ENCODE measurements at regions not wholly inside any gene's neighbourhood (a gene's known extent, or its start where the extent isn't known, plus 50 kb on each side); places are given as distances from the start of the nearest gene placed in this dataset.
A peak's percentile ranks its signal among the peaks of the same experiment; 100 is the strongest.

DNA sequence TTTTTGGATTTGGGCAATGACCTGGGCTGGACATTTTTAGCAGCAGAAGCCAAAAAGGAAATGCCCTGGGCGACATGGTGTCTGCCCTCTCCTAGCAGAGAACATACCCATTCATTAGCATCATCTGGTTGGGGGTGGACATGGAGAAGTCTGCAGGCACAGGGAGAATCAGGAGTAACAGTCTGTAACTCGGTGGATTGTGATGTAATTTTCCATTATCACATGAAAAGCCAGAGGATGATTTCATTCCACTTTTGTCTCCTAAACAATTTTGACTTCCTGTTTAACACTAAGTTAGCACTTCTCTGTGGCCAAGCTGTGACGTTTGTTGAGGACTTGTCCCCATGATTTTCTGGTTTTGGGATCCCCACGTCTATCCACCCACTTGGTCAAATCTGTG lies 153.8 kb upstream of the HABP2 start:
- no peaks in the 10 kb centered on the region for H3K36me3 Mint-ChIP-seq (ENCODE audit: insufficient read depth)
- DNase-seq (ENCODE audit: low spot score, unreplicated experiment): no peak
- H3K27ac Mint-ChIP-seq: no peak overlapping the region
- H3K4me3 Mint-ChIP-seq (ENCODE audit: low read depth): no peak overlapping the region
- H3K9me3 Mint-ChIP-seq (ENCODE audit: low read depth): no peaks in the 10 kb centered on the region
- peaks cover 4% of the 10 kb centered on the region for H3K4me1 Mint-ChIP-seq (ENCODE audit: low read depth)
- H3K27me3 Mint-ChIP-seq: peaks cover 79% of the 10 kb centered on the region
- TF ChIP-seq, protein P1, sequence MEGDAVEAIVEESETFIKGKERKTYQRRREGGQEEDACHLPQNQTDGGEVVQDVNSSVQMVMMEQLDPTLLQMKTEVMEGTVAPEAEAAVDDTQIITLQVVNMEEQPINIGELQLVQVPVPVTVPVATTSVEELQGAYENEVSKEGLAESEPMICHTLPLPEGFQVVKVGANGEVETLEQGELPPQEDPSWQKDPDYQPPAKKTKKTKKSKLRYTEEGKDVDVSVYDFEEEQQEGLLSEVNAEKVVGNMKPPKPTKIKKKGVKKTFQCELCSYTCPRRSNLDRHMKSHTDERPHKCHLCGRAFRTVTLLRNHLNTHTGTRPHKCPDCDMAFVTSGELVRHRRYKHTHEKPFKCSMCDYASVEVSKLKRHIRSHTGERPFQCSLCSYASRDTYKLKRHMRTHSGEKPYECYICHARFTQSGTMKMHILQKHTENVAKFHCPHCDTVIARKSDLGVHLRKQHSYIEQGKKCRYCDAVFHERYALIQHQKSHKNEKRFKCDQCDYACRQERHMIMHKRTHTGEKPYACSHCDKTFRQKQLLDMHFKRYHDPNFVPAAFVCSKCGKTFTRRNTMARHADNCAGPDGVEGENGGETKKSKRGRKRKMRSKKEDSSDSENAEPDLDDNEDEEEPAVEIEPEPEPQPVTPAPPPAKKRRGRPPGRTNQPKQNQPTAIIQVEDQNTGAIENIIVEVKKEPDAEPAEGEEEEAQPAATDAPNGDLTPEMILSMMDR (IDR thresholded peaks at IDR 0.05; ENCODE audit: unreplicated experiment): no peak

- TF ChIP-seq, protein P1 (IDR thresholded peaks at IDR 0.05; ENCODE audit: unreplicated experiment): no peak
- DNase-seq (ENCODE audit: low spot score, unreplicated experiment): no peak
- Mint-ChIP-seq H3K9me3 (ENCODE audit: low read depth) (no peaks in the 10 kb centered on the region), H3K36me3 (ENCODE audit: insufficient read depth) (no peaks in the 10 kb centered on the region), H3K27ac (no peak overlapping the region), H3K4me3 (ENCODE audit: low read depth) (no peak overlapping the region), H3K4me1 (ENCODE audit: low read depth) (peaks cover 5% of the 10 kb centered on the region), H3K27me3 (peaks cover 78% of the 10 kb centered on the region)
Observed at GRCh38 chr10:113402602-113403001, 150.3 kb upstream of the HABP2 start.

DNA sequence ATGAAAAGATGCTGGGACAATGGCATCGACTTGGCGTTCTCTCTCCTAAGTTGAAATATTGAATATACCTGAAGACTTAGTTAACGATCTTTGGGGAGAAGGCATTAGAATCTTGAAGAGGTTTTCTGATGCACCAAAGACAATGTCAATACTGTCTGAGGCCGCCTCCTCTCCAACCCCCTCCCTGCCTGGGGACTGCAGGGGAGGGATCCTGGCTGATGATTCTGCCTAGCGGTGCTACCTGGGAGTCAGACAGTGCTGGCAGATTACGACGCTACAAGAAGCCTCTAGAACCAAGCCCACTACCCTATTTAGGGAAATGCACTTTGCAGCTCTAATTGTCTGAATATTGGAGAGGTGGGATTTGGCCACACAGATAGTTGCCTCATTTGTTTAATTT lies 145.6 kb upstream of the HABP2 start:
- TF ChIP-seq, protein P1 (IDR thresholded peaks at IDR 0.05; ENCODE audit: unreplicated experiment): no peak
- no peaks in the 10 kb centered on the region for H3K36me3 Mint-ChIP-seq (ENCODE audit: insufficient read depth)
- peaks cover 53% of the 10 kb centered on the region for H3K27me3 Mint-ChIP-seq
- DNase-seq (ENCODE audit: low spot score, unreplicated experiment): no peak
- no peaks in the 10 kb centered on the region for H3K9me3 Mint-ChIP-seq (ENCODE audit: low read depth)
- no peak overlapping the region for H3K4me3 Mint-ChIP-seq (ENCODE audit: low read depth)
- no peak overlapping the region for H3K27ac Mint-ChIP-seq
- peaks cover 39% of the 10 kb centered on the region for H3K4me1 Mint-ChIP-seq (ENCODE audit: low read depth)

DNA sequence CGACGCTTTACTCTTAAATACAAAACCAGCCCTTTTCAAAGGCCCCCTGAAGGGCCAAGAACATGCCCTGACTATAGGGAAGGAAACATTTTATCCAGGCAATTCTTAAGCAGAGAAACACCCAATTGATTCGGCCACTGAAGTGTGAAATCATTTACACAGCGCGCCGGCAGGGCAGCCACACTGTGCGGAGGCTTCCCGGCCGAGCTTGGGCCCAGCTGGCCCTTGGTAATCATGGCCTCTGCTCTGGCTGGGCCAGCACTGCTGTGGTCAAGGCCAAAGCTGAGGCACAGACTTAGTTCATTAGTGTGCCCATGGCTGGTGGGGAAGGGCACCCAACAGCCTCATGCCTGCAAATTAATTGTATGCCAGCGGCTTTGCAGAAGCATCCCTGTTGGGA lies 143.7 kb upstream of the HABP2 start:
- H3K27ac Mint-ChIP-seq: no peak overlapping the region
- DNase-seq (ENCODE audit: low spot score, unreplicated experiment): no peak
- H3K4me3 Mint-ChIP-seq (ENCODE audit: low read depth): no peak overlapping the region
- peaks cover 39% of the 10 kb centered on the region for H3K27me3 Mint-ChIP-seq
- H3K9me3 Mint-ChIP-seq (ENCODE audit: low read depth): no peaks in the 10 kb centered on the region
- TF ChIP-seq, protein P1 (IDR thresholded peaks at IDR 0.05; ENCODE audit: unreplicated experiment): no peak
- H3K4me1 Mint-ChIP-seq (ENCODE audit: low read depth): peaks cover 40% of the 10 kb centered on the region
- H3K36me3 Mint-ChIP-seq (ENCODE audit: insufficient read depth): no peaks in the 10 kb centered on the region

- Mint-ChIP-seq H3K27me3 (peaks cover 39% of the 10 kb centered on the region), H3K4me3 (ENCODE audit: low read depth) (no peak overlapping the region), H3K36me3 (ENCODE audit: insufficient read depth) (no peaks in the 10 kb centered on the region), H3K9me3 (ENCODE audit: low read depth) (no peaks in the 10 kb centered on the region), H3K27ac (peak overlapping the region; percentile 81), H3K4me1 (ENCODE audit: low read depth) (peaks cover 53% of the 10 kb centered on the region)
- no peak for DNase-seq (ENCODE audit: low spot score, unreplicated experiment)
- TF ChIP-seq, protein P1 (IDR thresholded peaks at IDR 0.05; ENCODE audit: unreplicated experiment): no peak
Observed at GRCh38 chr10:113410618-113411017, 142.2 kb upstream of the HABP2 start.
